KMS-11 (cell line): ENCODE measurements at regions not wholly inside any gene's neighbourhood (a gene's known extent, or its start where the extent isn't known, plus 50 kb on each side); places are given as distances from the start of the nearest gene placed in this dataset.

Experiments used
- H2AFZ ChIP-seq: fragments of 200-600 bp; sonication (generic); 2 replicates; pipeline ENCODE4 v1.6.1; 2016; ENCODE audit warnings: antibody characterized with exemption, mixed run types, low read depth
- H3K27ac ChIP-seq: fragments of 200-600 bp; sonication (generic); 2 replicates; pipeline ENCODE4 v1.6.1; 2016; ENCODE audit warnings: mild to moderate bottlenecking, mixed run types
- H3K27me3 ChIP-seq: fragments of 200-600 bp; sonication (generic); 2 replicates; pipeline ENCODE4 v1.6.1; 2017; ENCODE audit warnings: mild to moderate bottlenecking, low read depth, mixed run types, moderate library complexity; ENCODE audit not compliant: insufficient read depth
- H3K36me3 ChIP-seq: fragments of 200-600 bp; sonication (generic); 2 replicates; pipeline ENCODE4 v1.6.1; 2017; ENCODE audit warnings: mild to moderate bottlenecking, mixed run types; ENCODE audit not compliant: insufficient read depth
- H3K4me1 ChIP-seq: fragments of 200-600 bp; sonication (generic); 2 replicates; pipeline ENCODE4 v1.6.1; 2016; ENCODE audit warnings: mild to moderate bottlenecking, low read depth, mixed run types; ENCODE audit not compliant: poor library complexity, severe bottlenecking
- H3K4me2 ChIP-seq: fragments of 200-600 bp; sonication (generic); 2 replicates; pipeline ENCODE4 v1.7.0; 2016; ENCODE audit warnings: mild to moderate bottlenecking, mixed run types
- H3K4me3 ChIP-seq: fragments of 200-600 bp; sonication (generic); IDR thresholded peaks from 2 replicates; pipeline ENCODE4 v1.6.1; 2017; ENCODE audit warnings: low read depth, low read length, mixed read lengths; ENCODE audit not compliant: insufficient read depth
- H3K79me2 ChIP-seq: fragments of 200-600 bp; sonication (generic); 2 replicates; pipeline ENCODE4 v1.6.1; 2016; ENCODE audit warnings: low read depth, mixed run types; ENCODE audit not compliant: insufficient read depth
- H3K9ac ChIP-seq: fragments of 200-600 bp; sonication (generic); 2 replicates; pipeline ENCODE4 v1.6.1; 2016; ENCODE audit warnings: mild to moderate bottlenecking, mixed run types
- H4K20me1 ChIP-seq: fragments of 200-600 bp; sonication (generic); 2 replicates; pipeline ENCODE4 v1.6.1; 2016; ENCODE audit warnings: mild to moderate bottlenecking, mixed run types; ENCODE audit not compliant: insufficient read depth
- CTCF ChIP-seq: fragments of 200-600 bp; sonication (generic); conservative IDR thresholded peaks from 2 replicates; pipeline ENCODE4 v1.6.1; 2017; ENCODE audit warnings: low read depth, mild to moderate bottlenecking, antibody characterized with exemption, low read length, moderate library complexity, mixed read lengths

DNA sequence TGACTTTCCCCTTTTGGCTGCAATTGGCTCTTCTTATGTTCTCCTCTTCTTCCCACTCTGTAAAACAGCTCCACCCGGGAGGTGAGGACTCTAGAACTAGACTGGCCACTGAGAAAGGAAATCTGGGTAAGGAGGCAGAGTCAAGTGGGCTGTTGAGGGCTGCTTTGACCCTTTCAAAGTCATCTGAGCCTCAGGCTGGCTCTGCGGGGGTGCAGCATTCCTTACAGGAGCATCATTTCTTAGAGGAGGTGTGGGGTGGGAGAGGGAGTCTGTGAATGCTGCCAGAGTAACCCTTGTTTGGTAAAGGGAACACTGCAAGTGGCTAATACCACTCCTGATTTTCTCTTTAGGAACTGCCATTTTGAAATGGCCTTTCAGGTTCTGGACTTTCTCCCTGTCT is 377.7 kb upstream of the SMARCA2 start:
- no peak overlapping the region for H2AFZ ChIP-seq

DNA sequence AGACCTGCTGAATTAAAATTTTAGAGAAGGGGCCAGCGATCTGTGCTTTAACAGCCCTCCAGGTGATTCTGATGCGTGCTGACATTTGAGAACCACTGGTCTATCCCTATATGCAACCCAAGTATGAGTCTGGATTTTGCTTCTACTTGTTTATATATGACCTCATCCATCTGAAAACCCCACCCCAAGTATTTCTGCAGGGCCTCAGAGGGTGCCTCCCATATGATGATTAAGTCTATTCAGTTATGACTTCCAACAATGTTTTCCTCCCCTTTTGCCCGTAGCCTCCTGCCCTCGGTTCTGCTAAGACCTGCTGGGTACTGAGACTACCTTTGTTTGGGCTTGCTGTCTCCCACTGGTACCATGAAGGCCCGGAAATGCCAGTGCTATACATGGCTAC is 376.0 kb upstream of the SMARCA2 start:
- Histone ChIP-seq H3K4me1 (no peaks in the 10 kb centered on the region), H3K27ac (no peak overlapping the region), H3K79me2 (no peaks in the 10 kb centered on the region), H3K36me3 (no peaks in the 10 kb centered on the region), H2AFZ (no peak overlapping the region), H4K20me1 (no peaks in the 10 kb centered on the region), H3K9ac (no peak overlapping the region), H3K27me3 (no peaks in the 10 kb centered on the region), H3K4me2 (no peak overlapping the region), H3K4me3 (no peak overlapping the region)
- no peak for TF ChIP-seq CTCF

More for the DNA sequence above, 377.7 kb upstream of the SMARCA2 start:
- Histone ChIP-seq H3K4me3 (no peak overlapping the region), H3K27ac (no peak overlapping the region), H4K20me1 (no peaks in the 10 kb centered on the region), H3K79me2 (no peaks in the 10 kb centered on the region), H3K36me3 (no peaks in the 10 kb centered on the region), H3K4me1 (no peaks in the 10 kb centered on the region), H3K9ac (no peak overlapping the region), H3K27me3 (no peaks in the 10 kb centered on the region), H3K4me2 (no peak overlapping the region)
- no peak for TF ChIP-seq CTCF

GRCh38 chr9:1647776-1648175 is 367.4 kb upstream of the SMARCA2 start:
- Histone ChIP-seq H3K27ac (no peak overlapping the region), H3K4me3 (no peak overlapping the region), H3K9ac (no peak overlapping the region), H2AFZ (no peak overlapping the region), H4K20me1 (no peaks in the 10 kb centered on the region), H3K27me3 (no peaks in the 10 kb centered on the region), H3K79me2 (no peaks in the 10 kb centered on the region), H3K4me2 (no peak overlapping the region), H3K4me1 (no peaks in the 10 kb centered on the region), H3K36me3 (no peaks in the 10 kb centered on the region)
- no peak for TF ChIP-seq CTCF

GRCh38 chr9:1653282-1653681 is 361.9 kb upstream of the SMARCA2 start:
- Histone ChIP-seq H3K4me2 (no peak overlapping the region), H3K27ac (no peak overlapping the region), H3K27me3 (no peaks in the 10 kb centered on the region), H3K36me3 (no peaks in the 10 kb centered on the region), H4K20me1 (no peaks in the 10 kb centered on the region), H3K9ac (no peak overlapping the region), H3K4me3 (no peak overlapping the region), H3K79me2 (no peaks in the 10 kb centered on the region), H2AFZ (no peak overlapping the region), H3K4me1 (no peaks in the 10 kb centered on the region)
- TF ChIP-seq CTCF = no peak
